WTC11 (cell line): ENCODE measurements at regions not wholly inside any gene's neighbourhood (a gene's known extent, or its start where the extent isn't known, plus 50 kb on each side); places are given as distances from the start of the nearest gene placed in this dataset.
A peak's percentile ranks its signal among the peaks of the same experiment; 100 is the strongest.
"Not testable (repeated sequence)": the region's sequence is repeated elsewhere in the genome, so short reads cannot be mapped to it uniquely, and the experiment has no call there.

Experiments
- ATAC-seq: fragments of 200-7000 bp; cut with Tn5 transposase; 2 replicates; pipeline ENCODE4 v1.10.0; 2021; ENCODE audit warnings: mild to moderate bottlenecking, moderate library complexity
- CTCF ChIA-PET: fragments of 300-600 bp; sonication (Branson Sonifier 250); formaldehyde crosslinking; loops from one replicate; lab custom pipeline; 2021; ENCODE audit warnings: antibody characterized with exemption; lab: Charles Lee
- POLR2A ChIA-PET: fragments of 350-600 bp; sonication (Branson Sonifier 250); formaldehyde crosslinking; loops from one replicate; lab custom pipeline; 2021; ENCODE audit warnings: antibody characterized with exemption; lab: Charles Lee
- DNase-seq: peaks from one replicate; pipeline ENCODE4 v3.0.0; 2021; ENCODE audit warnings: low spot score
- H3K27ac Mint-ChIP-seq: 2 replicates; pipeline ENCODE4 v1.8.0; 2021; ENCODE audit warnings: mixed read lengths
- H3K27me3 Mint-ChIP-seq: 2 replicates; pipeline ENCODE4 v1.8.0; 2021; ENCODE audit warnings: low read depth, mild to moderate bottlenecking, moderate library complexity, mixed read lengths
- H3K36me3 Mint-ChIP-seq: 2 replicates; pipeline ENCODE4 v1.8.0; 2021; ENCODE audit warnings: mixed read lengths
- H3K4me1 Mint-ChIP-seq: 2 replicates; pipeline ENCODE4 v1.8.0; 2022; ENCODE audit warnings: mixed read lengths
- H3K4me3 Mint-ChIP-seq: 2 replicates; pipeline ENCODE4 v1.8.0; 2021; ENCODE audit warnings: mild to moderate bottlenecking, moderate library complexity, mixed read lengths
- H3K9me3 Mint-ChIP-seq: 2 replicates; pipeline ENCODE4 v1.8.0; 2021; ENCODE audit warnings: mixed read lengths

DNA sequence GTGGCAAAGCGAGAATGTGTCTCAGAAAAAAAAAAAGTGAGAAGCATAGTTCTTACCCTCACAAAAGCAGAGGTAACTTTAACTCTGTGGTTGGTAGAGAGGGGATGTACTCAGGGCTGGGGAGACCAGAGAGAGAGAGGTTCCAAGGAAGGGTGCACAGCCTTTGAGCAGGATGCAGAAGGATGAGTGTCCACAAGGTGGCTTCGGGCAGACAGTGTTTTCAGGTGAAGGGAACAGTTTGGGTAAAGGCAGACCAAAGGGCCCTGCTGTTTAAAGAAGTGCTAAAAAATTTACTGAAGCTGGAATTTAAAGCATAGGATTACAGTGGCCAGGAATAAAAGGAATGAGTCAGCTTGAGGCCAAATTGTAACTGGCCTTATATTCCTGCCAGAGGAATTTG is 2240.6 kb downstream of the EPHA3 start:
- peak; percentile 15 for DNase-seq
- peak; percentile 87 for ATAC-seq

DNA sequence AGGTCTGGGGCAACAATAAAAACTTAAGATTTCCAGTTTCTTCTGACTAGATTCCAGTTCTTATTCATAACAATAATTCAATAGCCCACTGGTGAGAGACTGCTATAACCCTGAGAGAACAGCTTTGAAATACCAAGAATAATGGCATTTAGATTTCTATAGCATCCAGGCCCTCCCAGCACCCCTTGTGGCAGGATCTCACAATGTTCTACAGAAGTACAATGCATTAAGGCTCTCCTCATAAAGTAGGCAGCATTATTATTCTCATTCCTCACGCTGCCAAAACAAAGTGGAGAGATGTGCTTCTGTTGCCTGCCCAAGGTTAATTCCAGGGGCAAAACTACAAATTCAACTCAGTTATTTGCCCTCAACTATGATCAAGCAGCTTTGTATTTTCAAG is 2241.7 kb downstream of the EPHA3 start:
- Mint-ChIP-seq H3K36me3 (peaks cover 24% of the 10 kb centered on the region), H3K9me3 (peaks cover 42% of the 10 kb centered on the region)
- H3K4me3 Mint-ChIP-seq, CTCF ChIA-PET, H3K4me1 Mint-ChIP-seq, H3K27ac Mint-ChIP-seq, POLR2A ChIA-PET, DNase-seq, H3K27me3 Mint-ChIP-seq: not testable (repeated sequence)
- ATAC-seq = 0 out of 2 replicates have a peak, but pooled peaks have one; percentile 59

More for the DNA sequence above, 2240.6 kb downstream of the EPHA3 start:
- Mint-ChIP-seq H3K9me3 (peaks cover 47% of the 10 kb centered on the region), H3K36me3 (peaks cover 28% of the 10 kb centered on the region)
- POLR2A ChIA-PET, H3K27ac Mint-ChIP-seq, H3K4me3 Mint-ChIP-seq, H3K27me3 Mint-ChIP-seq, H3K4me1 Mint-ChIP-seq, CTCF ChIA-PET: not testable (repeated sequence)

DNA sequence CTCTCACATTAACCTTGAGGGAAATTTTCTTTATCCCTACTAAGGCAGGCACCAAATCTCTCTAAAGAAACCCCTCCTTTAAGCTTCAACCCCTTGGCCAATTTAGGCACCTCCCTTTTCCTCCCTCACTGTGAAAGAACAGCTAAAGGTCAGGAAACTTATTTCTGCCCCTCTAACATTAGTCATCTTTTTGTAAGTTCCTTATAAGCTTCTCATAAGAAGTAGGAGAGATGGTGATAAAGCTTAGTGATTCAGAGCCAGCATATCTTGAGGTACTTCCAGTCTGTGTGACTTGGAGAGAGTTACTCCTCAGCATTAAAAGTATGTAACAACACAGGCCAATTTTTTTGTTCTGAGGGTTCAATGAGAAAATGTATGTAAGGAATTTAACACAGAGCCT is 2244.7 kb downstream of the EPHA3 start:
- H3K4me3 Mint-ChIP-seq, POLR2A ChIA-PET: not testable (repeated sequence)
- H3K9me3 Mint-ChIP-seq = peaks cover 51% of the 10 kb centered on the region

DNA sequence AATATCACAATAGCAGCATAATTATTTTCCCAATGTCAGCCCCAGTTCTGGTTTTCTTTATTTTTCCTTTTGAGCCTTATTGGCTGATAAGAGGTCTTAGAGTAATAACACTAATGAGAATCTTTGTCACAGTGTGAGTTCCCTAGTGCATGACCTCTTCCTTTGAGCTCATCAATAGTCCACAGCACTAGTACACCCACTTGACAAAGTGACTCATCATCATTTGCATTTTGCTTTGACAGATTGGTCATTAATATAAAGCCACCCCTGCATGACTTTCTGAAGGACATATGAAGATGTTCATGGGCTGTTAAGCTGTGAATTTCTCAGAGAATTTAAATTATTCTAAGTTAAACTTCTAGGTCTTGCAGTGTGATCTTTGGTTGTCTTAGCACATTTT is 2251.9 kb downstream of the EPHA3 start:
- CTCF ChIA-PET, DNase-seq, ATAC-seq, H3K27me3 Mint-ChIP-seq, H3K4me3 Mint-ChIP-seq, H3K27ac Mint-ChIP-seq, H3K4me1 Mint-ChIP-seq, POLR2A ChIA-PET: not testable (repeated sequence)
- Mint-ChIP-seq H3K36me3 (peaks cover 41% of the 10 kb centered on the region), H3K9me3 (peaks cover 73% of the 10 kb centered on the region)

More for the DNA sequence above, 2244.7 kb downstream of the EPHA3 start:
- H3K4me1 Mint-ChIP-seq, DNase-seq, CTCF ChIA-PET, H3K27ac Mint-ChIP-seq, H3K27me3 Mint-ChIP-seq, ATAC-seq: not testable (repeated sequence)
- peaks cover 32% of the 10 kb centered on the region for H3K36me3 Mint-ChIP-seq

DNA sequence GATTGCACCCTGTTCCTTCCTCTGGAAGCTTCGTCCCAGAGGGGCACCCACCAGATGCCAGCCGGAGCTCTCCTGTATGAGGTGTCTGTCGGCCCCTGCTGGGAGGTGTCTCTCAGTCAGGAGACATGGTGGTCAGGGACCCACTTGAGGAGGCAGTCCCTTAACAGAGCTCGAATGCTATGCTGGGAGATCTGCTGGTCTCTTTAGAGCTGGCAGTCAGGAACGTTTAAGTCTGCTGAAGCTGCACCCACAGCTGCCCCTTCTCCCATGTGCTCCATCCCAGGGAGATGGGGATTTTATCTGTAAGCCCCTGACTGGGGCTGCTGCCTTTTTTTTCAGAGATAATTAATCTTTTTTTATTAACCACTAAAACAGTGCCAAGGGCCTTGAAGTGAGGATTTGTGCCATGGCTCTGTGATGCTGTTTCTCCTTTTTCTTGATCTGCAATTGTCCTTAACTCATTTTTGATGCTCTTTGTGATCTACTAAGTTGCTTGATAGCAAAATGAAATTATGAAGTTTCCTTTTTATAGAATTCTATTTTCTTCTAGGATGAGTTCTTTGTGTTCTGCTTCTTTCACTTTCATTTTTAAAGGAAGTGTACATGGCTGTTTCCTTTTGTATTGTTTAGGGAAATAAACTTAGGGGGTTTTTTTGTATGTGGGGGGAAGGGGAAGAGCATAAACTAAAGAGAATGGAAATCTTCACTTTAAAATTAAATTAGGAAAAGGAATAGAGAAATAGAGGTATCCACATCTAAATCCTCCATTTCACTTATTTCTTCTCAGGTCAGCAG is 2275.9 kb downstream of the EPHA3 start:
- peaks cover 29% of the 10 kb centered on the region for H3K36me3 Mint-ChIP-seq
- peaks cover 13% of the 10 kb centered on the region for H3K27me3 Mint-ChIP-seq
- DNase-seq, H3K4me1 Mint-ChIP-seq, H3K27ac Mint-ChIP-seq, CTCF ChIA-PET, H3K4me3 Mint-ChIP-seq, POLR2A ChIA-PET, ATAC-seq: not testable (repeated sequence)
- H3K9me3 Mint-ChIP-seq = peaks cover 49% of the 10 kb centered on the region

DNA sequence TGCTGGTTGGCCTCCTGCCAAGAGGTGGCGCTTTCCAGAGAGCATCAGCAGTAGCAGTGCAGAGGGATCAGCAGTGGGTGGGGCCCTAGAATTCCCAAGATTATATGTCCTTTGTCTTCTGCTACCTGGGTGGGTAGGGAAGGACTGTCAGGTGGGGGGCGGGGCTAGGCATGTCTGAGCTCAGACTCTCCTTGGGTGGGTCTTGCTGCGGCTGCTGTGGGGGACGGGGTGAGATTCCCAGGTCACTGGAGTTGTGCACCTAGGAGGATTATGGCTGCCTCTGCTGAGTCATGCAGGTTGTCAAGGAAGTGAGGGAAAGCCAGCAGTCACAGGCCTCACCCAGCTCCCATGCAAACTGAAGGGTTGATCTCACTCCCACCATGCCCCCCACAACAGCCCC is 2296.5 kb downstream of the EPHA3 start:
- H3K4me3 Mint-ChIP-seq, ATAC-seq, H3K4me1 Mint-ChIP-seq, H3K27me3 Mint-ChIP-seq, CTCF ChIA-PET, POLR2A ChIA-PET, H3K27ac Mint-ChIP-seq, DNase-seq: not testable (repeated sequence)
- Mint-ChIP-seq H3K9me3 (peaks cover 37% of the 10 kb centered on the region), H3K36me3 (peaks cover 22% of the 10 kb centered on the region)

DNA sequence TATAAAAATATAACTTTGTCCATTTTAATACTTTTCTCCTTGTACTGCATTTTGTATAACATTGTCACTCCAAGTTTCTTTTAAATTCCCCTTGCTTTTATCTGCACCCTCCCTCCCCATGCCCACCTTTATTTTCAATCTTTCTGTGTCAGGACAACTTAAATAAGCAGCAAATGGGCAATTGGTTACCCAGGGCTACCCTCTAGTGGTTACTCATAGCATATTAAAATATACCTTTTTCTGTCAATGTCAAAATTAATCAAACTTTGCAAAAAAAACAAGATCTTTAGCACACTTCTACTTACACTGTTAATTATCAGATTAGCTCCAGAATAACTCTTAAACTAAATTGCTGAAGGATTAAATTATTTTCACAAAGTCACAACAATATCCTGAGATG is 2334.6 kb downstream of the EPHA3 start:
- 0 out of 2 replicates have a peak, but pooled peaks have one; percentile 39 for ATAC-seq
- H3K27ac Mint-ChIP-seq, CTCF ChIA-PET: not testable (repeated sequence)

DNA sequence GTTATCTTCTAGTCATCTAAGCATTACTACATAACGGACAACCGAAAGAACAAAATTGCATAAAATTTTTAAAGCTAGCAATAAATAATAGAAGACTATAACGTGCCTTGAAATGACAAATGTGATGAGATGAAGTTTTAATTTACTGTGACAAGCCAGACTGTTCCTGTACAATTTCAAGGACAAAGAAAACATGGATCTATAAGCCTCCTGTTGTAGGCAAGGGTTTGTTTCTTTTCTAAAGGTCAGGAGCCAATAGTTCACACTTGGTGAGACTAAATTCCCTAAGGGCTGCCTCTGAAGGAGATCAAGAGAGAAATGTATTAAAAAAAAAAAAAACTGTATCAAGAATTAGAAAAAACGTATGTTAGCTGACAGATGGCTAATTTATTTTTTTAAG is 2335.1 kb downstream of the EPHA3 start:
- H3K4me3 Mint-ChIP-seq, ATAC-seq, H3K27me3 Mint-ChIP-seq, H3K4me1 Mint-ChIP-seq, H3K9me3 Mint-ChIP-seq, DNase-seq, CTCF ChIA-PET, POLR2A ChIA-PET, H3K36me3 Mint-ChIP-seq, H3K27ac Mint-ChIP-seq: not testable (repeated sequence)

More for the DNA sequence above, 2334.6 kb downstream of the EPHA3 start:
- POLR2A ChIA-PET, H3K36me3 Mint-ChIP-seq, DNase-seq, H3K4me1 Mint-ChIP-seq, H3K9me3 Mint-ChIP-seq, H3K27me3 Mint-ChIP-seq, H3K4me3 Mint-ChIP-seq: not testable (repeated sequence)

DNA sequence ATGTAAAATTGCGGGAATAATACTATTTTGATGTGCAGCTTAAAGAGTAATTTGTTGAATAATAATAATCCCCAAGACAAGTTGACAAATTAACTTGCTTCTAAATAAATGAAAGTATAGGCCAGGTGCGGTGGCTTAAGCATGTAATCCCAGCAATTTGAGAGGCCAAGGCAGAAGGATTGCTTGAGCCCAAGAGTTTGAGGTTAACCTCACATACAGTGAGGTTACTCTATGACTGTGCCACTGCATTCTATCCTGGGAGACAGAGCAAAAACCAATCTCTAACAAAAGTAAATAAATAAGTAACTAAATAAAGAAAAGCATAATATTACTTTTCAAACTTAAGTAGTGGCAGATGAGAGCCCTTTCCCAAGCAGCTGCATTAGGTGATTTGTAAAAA is 2341.0 kb downstream of the EPHA3 start:
- DNase-seq, CTCF ChIA-PET, ATAC-seq, H3K27ac Mint-ChIP-seq, POLR2A ChIA-PET, H3K27me3 Mint-ChIP-seq, H3K4me3 Mint-ChIP-seq, H3K4me1 Mint-ChIP-seq, H3K36me3 Mint-ChIP-seq: not testable (repeated sequence)
- peaks cover 17% of the 10 kb centered on the region for H3K9me3 Mint-ChIP-seq

DNA sequence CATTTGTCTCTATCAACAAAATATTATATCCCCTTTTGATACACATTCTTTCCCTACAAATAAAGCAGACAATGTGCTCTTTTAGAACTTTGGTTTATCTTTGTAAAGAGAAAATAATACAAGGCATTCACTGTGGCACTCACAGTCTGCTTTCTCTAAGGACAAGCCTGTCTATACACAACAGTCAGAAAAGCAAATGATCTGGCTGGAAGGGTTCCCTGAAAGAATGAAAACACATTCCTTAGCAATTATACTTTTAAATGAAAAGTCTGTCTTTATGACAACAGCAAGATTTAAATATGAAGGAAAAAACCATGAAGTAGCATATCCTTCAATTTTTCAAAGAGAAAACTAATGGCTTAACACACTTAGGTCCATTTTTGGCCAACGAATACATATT is 2359.1 kb downstream of the EPHA3 start:
- POLR2A ChIA-PET = not testable (repeated sequence)

DNA sequence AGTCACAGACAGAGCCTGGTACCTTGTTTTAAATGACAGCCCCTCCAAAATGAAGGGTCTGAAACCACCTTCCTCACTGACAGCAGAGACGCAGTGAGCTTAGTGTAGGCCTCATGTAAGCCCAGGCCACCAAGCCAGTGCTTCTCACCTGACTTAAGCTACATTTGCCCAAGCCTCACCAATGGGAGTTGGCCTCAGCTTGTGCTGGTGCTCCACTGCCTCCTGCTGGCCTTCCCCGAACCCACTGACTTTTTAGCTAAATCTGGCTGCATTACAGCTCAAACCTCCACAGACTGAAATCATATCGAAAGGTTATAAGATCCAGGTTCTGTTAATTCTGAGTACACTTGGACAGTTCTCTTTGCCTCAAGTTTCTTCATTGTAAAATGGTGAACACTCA is 2361.8 kb downstream of the EPHA3 start:
- DNase-seq (peak; percentile 13), ATAC-seq (peak; percentile 93)
- CTCF ChIA-PET, H3K27me3 Mint-ChIP-seq, H3K27ac Mint-ChIP-seq, H3K36me3 Mint-ChIP-seq, H3K4me3 Mint-ChIP-seq, POLR2A ChIA-PET, H3K4me1 Mint-ChIP-seq: not testable (repeated sequence)
- peaks cover 11% of the 10 kb centered on the region for H3K9me3 Mint-ChIP-seq

More for the DNA sequence above, 2359.1 kb downstream of the EPHA3 start:
- H3K27ac Mint-ChIP-seq, CTCF ChIA-PET, DNase-seq, H3K36me3 Mint-ChIP-seq, H3K27me3 Mint-ChIP-seq, H3K4me1 Mint-ChIP-seq, H3K4me3 Mint-ChIP-seq, ATAC-seq: not testable (repeated sequence)
- H3K9me3 Mint-ChIP-seq = peaks cover 11% of the 10 kb centered on the region

DNA sequence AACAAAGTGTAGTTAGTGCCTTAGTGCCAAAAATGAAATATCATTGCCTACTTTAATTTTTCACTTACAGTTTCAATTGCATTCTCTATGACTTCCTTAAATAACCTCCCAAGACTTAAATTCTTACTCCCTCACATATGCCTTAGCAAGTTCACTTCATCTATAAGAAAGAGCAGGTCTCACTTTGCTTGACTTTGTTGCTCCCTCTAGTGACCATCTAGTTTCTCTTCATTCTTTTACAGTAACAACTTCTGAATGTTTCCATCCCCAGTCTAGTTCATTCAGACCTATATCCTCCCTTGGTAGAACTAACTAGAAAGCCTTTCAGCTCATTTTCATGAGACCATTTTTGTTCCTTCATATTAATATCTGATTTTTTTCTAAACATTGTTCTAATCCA is 2377.6 kb downstream of the EPHA3 start:
- CTCF ChIA-PET, H3K27me3 Mint-ChIP-seq, POLR2A ChIA-PET, DNase-seq, H3K36me3 Mint-ChIP-seq, H3K4me3 Mint-ChIP-seq, H3K4me1 Mint-ChIP-seq, H3K27ac Mint-ChIP-seq: not testable (repeated sequence)
- peak; percentile 57 for ATAC-seq
- H3K9me3 Mint-ChIP-seq = peaks cover 17% of the 10 kb centered on the region
